GM18867 (cell line): ENCODE measurements at regions not wholly inside any gene's neighbourhood (a gene's known extent, or its start where the extent isn't known, plus 50 kb on each side); places are given as distances from the start of the nearest gene placed in this dataset.
A peak's percentile ranks its signal among the peaks of the same experiment; 100 is the strongest.

ENCODE experiments used
- ATAC-seq: cut with Tn5 transposase; IDR thresholded peaks from one replicate; pipeline ENCODE4 v1.9.1; 2021; ENCODE audit warnings: mild to moderate bottlenecking, moderate library complexity; ENCODE audit not compliant: unreplicated experiment

DNA sequence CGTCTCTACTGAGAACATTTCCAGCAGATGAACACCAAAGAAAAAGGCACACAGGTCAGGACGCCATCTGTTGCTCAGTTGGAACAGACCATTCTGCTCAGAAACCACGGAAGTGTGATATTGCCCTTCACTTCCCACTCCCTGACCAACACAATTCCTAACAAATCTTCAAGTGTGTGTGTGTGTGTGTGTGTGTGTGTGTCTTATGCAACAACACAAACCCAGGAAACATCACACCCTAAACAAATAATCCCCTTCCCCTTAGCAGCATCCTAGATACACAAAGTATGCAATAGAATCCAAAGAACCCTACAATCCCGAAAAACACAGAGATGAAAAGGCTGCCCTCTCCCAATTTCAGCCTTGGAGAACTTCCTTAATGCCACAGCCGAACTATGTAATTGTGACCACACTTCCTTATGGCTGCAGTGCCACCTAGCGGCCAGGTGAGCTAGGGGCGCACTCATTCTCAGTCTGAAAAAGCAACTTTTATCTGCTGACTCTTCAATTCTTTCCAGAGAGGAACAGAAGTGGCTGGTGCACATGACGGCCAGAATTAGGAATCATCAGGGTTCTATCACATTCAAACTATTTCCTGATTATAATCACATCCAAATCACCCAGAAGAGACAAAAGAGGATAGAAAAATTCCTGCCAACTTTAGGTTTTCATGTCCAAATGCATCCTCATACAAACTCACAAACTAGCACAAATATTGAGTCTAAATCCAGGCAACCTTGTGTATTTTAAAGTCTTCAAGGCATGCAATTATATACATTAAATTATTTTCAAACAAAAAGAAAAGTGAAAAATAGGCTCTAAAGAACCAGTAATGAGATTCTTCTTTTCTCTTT is 164.9 kb downstream of the DHX15 start:
- ATAC-seq, result peak; percentile 92

DNA sequence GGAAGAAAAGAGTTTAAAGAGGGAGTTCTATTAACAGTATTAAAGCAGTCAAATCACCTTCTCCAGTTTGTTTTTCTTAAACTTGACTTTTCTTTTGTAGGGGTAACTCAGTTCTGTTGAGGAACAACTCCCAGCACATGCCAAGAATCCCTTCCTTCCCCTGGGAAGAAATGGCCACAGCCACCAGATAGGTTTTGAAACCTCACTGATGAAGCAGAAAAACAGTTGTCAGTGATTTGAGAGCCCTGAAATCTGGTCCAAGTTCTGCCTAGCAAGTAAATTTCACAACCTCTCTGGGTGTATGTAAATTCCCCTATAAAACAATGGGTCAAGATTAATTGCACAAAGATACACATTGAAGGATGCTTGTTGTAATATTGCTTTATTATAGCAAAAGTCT is 167.1 kb downstream of the DHX15 start:
- no peak for ATAC-seq

DNA sequence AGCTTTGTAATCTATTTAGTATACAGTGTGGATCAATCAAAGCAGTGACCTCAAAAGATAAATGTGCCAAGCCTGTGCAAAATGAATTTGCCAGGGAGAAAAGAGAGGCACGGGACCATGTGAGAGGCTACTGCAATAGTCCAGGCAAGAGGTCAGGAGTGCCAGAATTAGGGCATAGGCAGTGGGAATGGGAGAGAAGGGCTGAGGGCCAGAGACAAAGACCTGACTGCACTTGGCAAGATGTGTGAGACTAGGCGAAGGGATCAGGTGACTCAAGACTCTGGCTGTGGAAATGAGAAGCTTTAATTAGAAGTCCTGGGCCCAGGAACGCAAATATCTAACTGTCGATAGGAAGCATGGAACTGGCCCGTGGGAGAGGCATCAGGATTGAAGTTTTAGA is 168.1 kb downstream of the DHX15 start:
- ATAC-seq, result no peak

DNA sequence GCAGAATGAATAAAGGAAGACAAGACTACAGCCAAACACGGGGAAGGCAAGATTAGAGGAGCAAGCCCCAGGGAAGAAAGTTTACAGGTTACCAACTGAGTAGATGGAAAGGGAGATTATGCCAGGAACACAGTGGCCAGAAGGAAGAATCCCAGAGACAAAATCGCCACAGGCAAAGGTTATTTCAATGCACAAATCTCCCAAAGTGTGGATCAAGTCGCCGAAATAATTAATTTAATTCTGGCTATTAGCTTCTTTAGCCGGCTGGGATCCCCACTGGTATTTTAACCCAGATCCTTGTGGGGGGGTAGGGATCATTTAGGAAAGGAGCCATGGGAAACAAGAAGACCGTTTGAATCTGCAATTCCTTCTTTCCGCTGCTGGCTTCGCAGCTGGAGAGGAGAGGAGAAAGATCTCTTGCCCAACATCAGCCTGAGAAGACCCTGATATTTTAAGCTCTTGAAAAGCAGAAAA is 171.0 kb downstream of the DHX15 start:
- no peak for ATAC-seq

DNA sequence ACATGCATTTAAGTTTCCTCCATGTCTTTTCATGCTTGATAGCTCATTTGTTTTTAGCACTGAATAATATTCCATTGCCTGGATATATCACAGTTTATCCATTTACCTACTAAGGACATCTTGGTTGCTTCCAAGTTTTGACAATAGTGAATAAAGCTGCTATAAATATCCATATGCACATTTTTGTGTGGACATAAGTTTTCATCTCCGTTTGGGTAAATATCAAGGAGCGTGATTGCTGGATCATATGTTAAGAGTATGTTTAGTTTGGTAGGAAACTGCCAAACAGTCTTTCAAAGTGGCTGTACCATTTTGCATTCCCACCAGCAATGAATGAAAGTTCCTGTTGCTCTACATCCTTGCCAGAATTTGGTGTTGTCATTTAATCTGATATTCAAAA is 172.5 kb downstream of the DHX15 start:
- no peak for ATAC-seq

DNA sequence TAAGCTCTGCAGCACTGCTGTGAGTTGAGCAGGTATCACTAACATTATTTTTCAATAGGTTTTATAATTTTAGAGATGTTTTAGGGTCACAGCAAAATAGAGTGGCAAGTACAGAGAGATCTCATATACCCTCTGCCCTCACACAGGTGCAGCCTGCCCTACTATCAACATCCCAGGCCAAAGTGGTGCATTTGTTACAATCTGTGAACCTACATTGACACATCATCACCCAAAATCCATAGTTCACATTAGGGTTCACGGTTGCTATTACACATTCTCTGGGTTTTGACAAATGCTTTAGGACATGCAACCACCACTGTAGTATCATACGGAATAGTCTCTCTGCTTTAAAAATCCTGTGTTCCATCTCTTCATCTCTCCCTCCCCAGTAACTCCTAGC is 173.1 kb downstream of the DHX15 start:
- ATAC-seq, result no peak

DNA sequence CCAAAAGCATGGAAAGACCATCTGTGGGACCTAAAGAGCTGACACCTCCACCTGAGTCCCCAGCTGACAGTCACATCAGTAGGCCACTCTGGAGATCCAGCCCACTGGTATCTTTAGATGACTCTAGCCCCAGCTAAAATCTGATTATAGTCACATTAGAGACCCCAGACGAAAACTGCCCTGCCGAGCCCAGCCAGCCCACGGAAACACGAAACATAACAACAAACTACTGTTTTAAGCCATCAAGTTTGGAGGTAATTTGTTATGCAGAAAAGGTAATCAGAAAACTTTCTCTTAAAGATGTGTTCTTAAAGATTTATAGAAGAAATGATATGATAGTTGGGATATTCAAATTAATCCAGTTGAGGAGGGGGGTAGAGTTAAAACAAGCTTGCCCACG is 175.7 kb downstream of the DHX15 start:
- no peak for ATAC-seq

DNA sequence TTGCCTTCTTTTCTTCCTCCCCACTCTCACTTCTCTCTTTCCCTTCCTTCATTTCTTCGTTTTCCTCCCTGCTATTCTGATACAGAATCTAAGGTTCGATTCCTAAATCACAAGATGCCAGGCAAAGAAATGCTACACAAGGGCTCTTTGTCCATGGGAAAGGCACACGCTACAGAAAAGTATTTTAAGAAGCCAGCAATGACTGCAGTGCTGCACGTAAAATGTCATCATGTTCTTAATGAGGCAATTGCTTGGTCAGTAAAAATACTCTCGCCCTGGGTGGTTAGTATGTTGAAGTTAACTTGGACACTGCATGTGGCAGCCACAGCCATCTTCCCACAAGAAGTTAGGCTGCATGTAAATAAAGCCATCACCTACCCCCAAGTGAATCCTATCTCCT is 178.4 kb downstream of the DHX15 start:
- no peak for ATAC-seq

DNA sequence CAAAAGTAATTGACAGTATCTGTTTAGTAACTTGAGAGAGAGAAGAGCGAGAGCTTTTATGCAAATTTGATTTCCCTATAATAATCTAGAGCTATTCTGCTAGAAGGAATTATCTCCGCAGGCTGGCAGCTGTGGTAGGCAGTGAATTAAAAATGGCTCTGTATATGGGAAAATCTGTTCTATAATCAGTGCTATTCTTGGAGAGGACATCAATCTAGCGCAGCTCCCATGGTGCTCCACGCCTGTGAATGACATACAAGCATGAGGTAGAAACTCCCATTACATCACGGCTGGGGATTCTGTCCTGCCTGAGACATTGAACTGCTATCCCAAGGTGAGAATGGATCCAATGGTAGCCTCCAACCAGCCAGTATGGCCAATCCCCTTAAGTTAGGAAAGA is 179.0 kb downstream of the DHX15 start:
- no peak for ATAC-seq

DNA sequence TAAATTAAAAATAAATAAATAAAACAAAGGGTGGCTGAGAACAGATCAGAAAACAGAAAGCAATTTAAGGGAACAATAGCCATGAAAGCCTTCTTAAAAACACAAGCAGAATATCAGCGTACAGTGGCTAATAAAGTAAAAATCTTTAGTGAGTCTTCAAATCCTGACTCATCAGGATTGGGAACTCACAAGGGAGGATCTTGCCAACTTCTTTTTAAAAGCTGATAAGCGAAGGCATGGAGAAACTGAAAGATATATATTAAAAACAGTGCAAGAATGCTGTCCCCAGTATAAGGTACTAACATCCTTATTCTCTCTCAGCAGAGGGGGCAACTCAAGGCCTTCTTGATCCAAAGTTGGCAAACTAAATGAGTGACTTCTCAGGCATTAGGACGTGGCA is 180.1 kb downstream of the DHX15 start:
- ATAC-seq, result no peak

DNA sequence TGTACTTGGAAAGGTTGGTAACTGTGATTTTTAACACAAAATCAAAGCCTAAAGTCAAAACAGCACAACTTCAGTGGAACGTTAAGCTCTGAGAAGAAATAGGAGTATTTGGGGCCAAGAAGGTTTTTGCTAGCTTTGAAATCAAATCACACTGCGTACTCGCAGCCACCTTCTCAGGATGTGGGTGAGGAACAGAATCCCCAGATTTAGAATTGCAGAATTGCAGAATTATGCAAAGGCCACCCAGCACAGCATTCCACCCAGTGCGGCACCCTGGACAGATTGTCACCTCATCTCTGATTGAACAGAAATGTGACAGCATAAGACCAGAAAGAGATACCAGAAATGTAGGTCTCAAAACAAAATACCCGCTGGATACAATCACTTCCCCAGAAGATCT is 181.1 kb downstream of the DHX15 start:
- ATAC-seq, result no peak

DNA sequence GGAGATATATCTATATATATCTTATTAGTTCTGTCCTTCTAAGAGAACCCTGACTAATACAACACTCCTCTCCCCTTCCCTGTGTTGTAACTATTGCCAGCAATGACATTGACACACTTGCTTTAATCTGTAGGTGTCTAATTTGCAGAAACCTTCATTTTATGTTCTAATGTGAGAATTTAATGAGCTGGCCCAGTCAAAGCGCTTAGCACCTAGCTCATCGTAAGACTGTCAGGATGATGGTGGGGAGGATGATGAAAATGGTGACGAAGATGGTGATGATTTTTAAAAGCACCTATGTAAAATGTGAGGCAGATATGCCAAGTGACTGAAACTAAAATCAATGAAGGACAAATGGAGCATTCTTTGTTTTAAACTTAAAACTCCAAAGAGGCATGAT is 183.8 kb downstream of the DHX15 start:
- no peak for ATAC-seq

DNA sequence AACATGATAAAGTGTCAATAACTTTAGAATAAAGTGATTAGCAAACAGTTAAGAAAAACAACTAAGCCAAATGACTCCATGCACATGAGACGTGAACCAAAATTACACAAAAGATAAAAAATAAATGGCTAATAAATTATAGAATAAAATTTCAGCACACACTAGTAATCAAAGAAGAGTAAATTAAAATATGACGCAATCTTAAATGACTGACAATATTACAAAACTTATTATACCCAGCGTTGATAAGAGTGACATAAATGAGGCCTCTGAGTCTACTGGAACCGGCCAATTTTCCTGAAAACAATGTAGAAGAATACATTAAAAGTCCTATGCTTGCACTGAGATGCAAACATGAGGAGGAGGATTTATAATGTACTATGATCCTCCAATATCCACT is 187.4 kb downstream of the DHX15 start:
- no peak for ATAC-seq

DNA sequence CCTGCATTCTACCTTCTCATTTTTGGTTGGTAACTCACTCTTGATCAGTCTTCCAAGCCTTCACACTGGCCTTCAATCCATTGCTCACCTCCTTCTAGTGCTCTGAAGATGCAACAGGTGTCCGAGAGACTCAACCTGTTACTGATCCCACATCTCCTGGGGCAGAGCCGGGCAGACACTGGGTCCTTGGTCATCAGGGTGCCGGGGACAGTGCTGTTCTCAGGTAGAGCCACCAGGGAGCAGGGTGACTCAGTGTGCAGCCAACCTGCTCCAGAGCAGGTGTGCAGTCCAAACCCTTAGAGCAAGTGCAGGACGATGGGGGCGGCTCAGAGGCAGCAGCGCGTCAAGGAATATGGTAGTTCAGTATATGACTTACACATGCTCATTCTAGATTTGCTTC is 188.4 kb downstream of the DHX15 start:
- no peak for ATAC-seq

DNA sequence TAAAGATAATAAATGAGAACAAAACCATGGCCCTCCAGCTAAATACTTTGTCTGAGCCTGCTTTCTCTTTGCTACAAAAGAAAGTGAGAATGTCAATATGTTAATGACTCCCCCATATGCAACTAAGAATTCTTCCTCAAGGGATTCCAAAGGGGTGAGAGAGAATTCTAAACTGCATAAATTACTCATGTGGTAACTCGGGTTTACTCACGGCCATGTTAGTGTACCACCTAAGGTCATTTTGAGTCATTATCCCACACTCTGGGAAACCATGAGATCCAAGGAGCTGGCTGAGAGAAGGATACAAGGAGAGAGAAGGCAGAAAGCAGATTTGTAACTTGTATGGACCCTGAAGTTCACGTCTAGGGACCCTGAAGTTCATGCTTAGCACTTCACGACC is 190.3 kb downstream of the DHX15 start:
- no peak for ATAC-seq

DNA sequence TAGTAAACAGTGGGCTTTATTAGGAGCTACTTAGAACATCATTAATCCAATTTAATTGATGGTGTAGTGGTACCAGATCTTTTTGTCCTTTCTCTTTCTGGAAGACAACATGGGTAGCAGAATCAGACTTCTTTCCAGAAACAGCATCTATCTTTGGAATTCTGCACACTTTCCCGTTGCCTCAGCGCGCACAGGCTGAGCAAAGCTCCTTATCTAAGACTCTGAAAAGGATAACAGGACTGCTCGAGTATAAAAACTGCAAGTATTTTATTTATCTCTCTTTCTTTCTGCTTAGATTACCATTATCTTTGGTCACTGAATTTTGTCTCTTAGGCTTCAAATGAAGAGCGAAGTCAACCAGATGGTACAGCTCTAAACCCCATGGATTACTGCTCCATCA is 191.7 kb downstream of the DHX15 start:
- no peak for ATAC-seq

DNA sequence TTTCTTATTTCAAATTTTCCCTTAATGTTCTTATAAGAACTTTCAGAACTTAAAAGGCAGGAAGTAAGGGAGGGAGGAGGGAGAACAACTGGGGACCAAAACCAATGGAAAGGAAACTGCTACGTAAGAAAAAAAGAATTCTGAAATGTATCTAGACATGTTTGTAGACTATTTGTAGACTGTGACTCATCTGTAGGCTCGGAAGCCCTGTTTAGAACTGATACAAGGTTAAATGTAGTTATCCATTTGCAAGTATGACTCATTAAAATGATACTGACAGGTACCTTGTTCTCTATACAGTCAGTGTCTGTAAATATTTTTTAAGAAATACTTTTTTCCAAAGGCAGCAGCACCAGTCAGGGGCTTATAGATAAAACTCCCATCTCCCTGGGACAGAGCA is 202.0 kb downstream of the DHX15 start:
- ATAC-seq, result peak; percentile 98

DNA sequence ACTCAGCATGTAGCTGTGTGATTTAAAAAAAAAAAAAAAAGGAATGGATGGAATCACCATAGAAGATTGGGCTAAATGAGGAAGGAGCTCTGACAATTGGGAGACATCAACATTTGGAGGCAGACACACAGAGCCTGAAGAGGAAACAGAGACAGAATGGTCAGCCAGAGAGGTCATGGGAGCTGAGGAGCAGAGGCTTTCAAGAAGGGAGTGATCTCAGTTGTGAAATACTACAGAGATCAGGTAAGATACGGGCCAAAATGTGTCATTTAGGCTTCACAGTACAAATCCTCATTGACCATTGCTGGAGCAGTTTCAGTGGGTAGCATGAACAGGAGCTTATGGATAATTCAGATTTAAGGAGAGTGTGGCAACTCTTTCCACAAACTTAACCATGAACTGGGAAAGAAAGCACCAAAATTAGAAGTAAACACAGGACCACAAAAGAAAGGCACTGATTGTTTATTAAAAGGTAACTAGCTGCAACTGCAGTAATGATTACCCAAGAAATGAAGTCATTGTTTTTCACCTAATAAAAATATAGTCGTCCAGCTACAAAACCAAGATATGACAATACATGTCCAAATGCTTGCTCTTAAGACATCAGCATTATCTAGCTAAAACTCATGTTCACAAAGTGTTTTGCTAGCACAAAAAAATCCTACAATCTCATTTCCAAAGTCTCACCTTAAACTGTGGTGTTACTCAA is 203.2 kb downstream of the DHX15 start:
- ATAC-seq, result no peak

DNA sequence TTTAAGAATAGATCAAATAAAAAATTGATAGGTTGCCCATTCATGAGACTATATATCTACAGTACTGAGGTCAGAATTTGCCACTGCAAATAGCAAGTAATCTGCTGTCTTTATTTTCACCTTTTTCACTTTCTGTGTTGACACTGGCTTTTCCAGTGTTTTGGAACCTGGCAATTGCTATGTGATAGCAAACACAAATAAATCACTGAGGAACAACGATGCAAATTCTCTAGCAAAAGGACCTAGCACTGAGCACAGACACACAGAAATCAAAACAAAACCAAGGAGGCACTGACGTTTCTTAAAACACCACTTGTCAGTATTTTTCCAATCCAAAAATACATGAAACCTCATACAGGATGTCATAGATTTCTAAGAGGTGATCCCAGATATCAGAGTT is 210.7 kb downstream of the DHX15 start:
- ATAC-seq, result no peak

DNA sequence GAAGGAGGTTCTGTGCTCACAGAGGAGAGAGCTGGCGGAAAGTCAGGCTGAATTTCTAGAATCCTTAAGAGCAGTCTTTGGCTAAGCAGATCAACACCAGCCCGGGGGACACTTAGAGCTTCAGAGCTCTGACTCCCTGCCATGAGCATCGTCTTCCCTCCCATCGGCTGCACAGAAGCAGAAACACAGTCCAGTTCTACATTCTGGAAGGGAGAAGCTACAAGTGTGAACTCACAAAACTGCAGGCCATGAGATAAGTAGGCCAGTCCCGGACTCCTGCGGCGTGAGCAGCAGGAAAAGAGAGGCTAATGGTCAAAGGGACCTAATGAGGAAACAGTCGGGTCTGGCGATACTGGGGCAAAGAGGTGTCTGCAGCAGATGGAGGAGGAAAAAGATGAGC is 211.5 kb downstream of the DHX15 start:
- ATAC-seq, result no peak

DNA sequence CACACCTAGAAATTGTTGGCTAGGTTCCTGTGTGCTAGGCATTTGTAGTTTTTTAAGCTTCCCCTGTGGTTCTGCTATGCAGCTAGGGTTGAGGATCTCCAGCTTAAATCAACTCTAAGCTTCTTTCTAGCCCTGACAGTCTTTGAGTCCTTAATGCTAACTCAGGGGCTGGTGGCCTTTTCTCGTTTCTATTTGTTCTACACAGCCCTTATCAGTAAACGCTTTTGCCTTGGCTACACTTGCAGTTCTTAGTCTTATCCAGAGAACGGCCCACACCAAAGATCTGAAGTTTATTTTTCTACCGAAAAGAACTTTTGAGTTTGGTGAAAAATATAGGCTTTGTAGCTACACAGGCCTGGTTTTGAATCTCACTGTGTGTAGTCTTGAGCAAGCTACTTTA is 212.0 kb downstream of the DHX15 start:
- no peak for ATAC-seq

DNA sequence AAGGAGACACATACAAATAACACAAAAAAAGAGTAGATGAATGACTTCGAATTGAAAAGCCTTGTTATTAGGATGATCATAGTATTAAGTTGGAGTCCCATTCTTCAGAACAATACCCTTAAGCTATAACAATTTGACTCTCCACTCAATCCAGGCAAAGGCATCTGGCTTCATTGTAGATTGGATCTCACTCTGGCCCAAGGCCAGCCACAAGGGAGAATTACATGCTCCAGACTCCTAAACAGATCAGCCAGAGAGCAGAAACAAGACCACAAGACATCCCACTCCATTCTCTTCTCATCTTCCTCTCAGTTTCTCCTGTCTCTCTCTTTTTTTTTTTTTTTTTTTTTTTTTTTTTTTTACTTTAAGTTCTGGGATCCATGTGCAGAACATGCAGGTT is 213.9 kb downstream of the DHX15 start:
- no peak for ATAC-seq
